ENCODE measurements at regions not wholly inside any gene's neighbourhood (a gene's known extent, or its start where the extent isn't known, plus 50 kb on each side); places are given as distances from the start of the nearest gene placed in this dataset.
A peak's percentile ranks its signal among the peaks of the same experiment; 100 is the strongest.

DNA sequence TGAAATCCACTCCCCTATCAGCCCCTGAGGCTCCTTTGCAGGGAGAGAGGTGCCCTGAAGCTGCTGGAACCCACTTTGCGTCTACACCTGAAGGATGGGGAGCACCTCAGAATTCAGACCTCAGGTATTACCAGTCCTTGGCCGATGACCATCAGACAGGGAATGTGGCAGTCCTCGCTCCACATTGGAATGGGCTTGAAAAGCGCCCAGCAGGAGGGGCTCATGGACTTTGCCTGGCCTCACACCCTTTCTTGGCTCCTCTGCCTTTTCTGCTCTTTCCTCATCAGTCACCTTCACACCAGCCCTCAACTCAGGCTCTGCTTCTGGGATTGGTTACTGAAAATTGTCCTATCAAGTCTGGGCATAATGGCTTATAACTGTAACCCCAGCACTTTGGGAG is 83.9 kb downstream of the BARX1 start:
- Histone ChIP-seq H2AK5ac (ENCODE audit: low read depth, low read length) (no peak overlapping the region), H2BK5ac (ENCODE audit: low read depth, low read length) (no peak overlapping the region), H3K27ac (ENCODE audit: low read depth, low read length) (no peak overlapping the region), H3K4ac (replicated peaks; ENCODE audit: insufficient read length, low read depth, low read length) (no peak overlapping the region), H3K4me2 (ENCODE audit: insufficient read depth in 1 of 2, low read depth in 2 of 2, low read length in 2 of 2) (no peak overlapping the region), H4K20me1 (replicated peaks in 1 of 2; ENCODE audit: control insufficient read depth in 1 of 2, insufficient read depth in 2 of 2, low read length in 2 of 2) (no peaks in the 10 kb centered on the region), H3K36me3 (ENCODE audit: control insufficient read depth in 2 of 4, insufficient read depth in 4 of 4, low read length in 3 of 4) (no peaks in the 10 kb centered on the region), H2BK12ac (ENCODE audit: low read depth, low read length) (no peak overlapping the region), H3K79me1 (ENCODE audit: low read depth, low read length) (no peaks in the 10 kb centered on the region), H4K8ac (ENCODE audit: extremely low read depth, insufficient read depth, low read length) (no peak overlapping the region), H3K4me3 (ENCODE audit: extremely low read depth in 1 of 4, insufficient read depth in 2 of 4, low read depth in 3 of 4, low read length in 4 of 4) (no peak overlapping the region), H3K4me1 (replicated peaks in 1 of 4; ENCODE audit: control insufficient read depth in 3 of 4, insufficient read depth in 4 of 4, low read length in 3 of 4) (peaks cover 1 to 10% (median 9%) of the 10 kb centered on the region in 4 experiments; a peak in 5 of 7 replicates), H3K9me3 (ENCODE audit: insufficient read depth in 2 of 2, low read depth in 1 of 2, low read length in 1 of 2) (peaks cover 19 to 22% of the 10 kb centered on the region in 2 experiments), H3K23ac (ENCODE audit: insufficient read length) (no peak overlapping the region), H3K27me3 (replicated peaks in 1 of 4; ENCODE audit: control insufficient read depth in 3 of 4, extremely low read depth in 1 of 4, insufficient read depth in 3 of 4, low read length in 3 of 4) (no peaks in the 10 kb centered on the region; a peak in 1 of 7 replicates), H2BK15ac (ENCODE audit: low read length) (no peak overlapping the region), H4K91ac (replicated peaks; ENCODE audit: insufficient read length, low read length) (no peak overlapping the region), H3K14ac (ENCODE audit: insufficient read length) (no peak overlapping the region), H3K79me2 (ENCODE audit: control insufficient read depth in 1 of 2, insufficient read depth in 2 of 2, low read length in 2 of 2) (no peaks in the 10 kb centered on the region), H2AFZ (ENCODE audit: low read length) (no peak overlapping the region), H2BK20ac (ENCODE audit: low read length) (no peak overlapping the region), H3K56ac (replicated peaks; ENCODE audit: insufficient read length, low read depth, low read length) (no peak overlapping the region), H2BK120ac (replicated peaks; ENCODE audit: low read depth, low read length) (no peak overlapping the region), H3K9ac (replicated peaks in 1 of 4; ENCODE audit: extremely low read depth in 1 of 4, low read depth in 3 of 4, low read length in 3 of 4) (no peak overlapping the region), H4K5ac (ENCODE audit: insufficient read length, low read depth, low read length) (no peak overlapping the region), H3K23me2 (ENCODE audit: low read depth, low read length) (no peaks in the 10 kb centered on the region), H3K18ac (ENCODE audit: extremely low read depth, low read length) (no peak overlapping the region)
- 87% methylated on average over 4 of the region's 4 CpGs; no CpG with 5 or more reads in 1 of the 2 experiments for WGBS, 2 experiments (ENCODE audit: extremely low coverage in 1 of 2, insufficient coverage in 1 of 2, insufficient read length in 1 of 2, insufficient replicate concordance in 2 of 2, low coverage in 1 of 2, low lambda C conversion rate in 2 of 2, missing lambda C conversion rate in 1 of 2)
- TF ChIP-seq SUZ12 (IDR thresholded peaks at IDR 0.05; ENCODE audit: low read length) (no peak), RAD21 (IDR thresholded peaks at IDR 0.05 in 1 of 2, conservative IDR thresholded peaks at IDR 0.05 in 1 of 2; ENCODE audit: low read depth in 2 of 2, low read length in 2 of 2) (peak; percentile 48 to 52)
- TF ChIP-seq, protein P1, sequence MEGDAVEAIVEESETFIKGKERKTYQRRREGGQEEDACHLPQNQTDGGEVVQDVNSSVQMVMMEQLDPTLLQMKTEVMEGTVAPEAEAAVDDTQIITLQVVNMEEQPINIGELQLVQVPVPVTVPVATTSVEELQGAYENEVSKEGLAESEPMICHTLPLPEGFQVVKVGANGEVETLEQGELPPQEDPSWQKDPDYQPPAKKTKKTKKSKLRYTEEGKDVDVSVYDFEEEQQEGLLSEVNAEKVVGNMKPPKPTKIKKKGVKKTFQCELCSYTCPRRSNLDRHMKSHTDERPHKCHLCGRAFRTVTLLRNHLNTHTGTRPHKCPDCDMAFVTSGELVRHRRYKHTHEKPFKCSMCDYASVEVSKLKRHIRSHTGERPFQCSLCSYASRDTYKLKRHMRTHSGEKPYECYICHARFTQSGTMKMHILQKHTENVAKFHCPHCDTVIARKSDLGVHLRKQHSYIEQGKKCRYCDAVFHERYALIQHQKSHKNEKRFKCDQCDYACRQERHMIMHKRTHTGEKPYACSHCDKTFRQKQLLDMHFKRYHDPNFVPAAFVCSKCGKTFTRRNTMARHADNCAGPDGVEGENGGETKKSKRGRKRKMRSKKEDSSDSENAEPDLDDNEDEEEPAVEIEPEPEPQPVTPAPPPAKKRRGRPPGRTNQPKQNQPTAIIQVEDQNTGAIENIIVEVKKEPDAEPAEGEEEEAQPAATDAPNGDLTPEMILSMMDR (IDR thresholded peaks at IDR 0.05; ENCODE audit: control extremely low read depth in 1 of 3, insufficient read depth in 1 of 3, low read depth in 1 of 3, low read length in 3 of 3): peak in 1 of 3 experiments; percentile 40; a peak in 2 of 4 replicates
- CTCF ChIA-PET (ENCODE audit: partially characterized antibody): interaction anchor here (1.4 to 1.9 kb wide), 3 partner anchors 9 to 51 kb away, joined by 4 to 6 read pairs (median 4); no protein-coding TSS in a partner anchor
- DNase-seq (ENCODE audit: low read depth in 1 of 2, low spot score in 2 of 2) (no peak), FAIRE-seq (no peak)
- POLR2A ChIA-PET (ENCODE audit: partially characterized antibody): no interaction called here
